ENCODE measurements at regions not wholly inside any gene's neighbourhood (a gene's known extent, or its start where the extent isn't known, plus 50 kb on each side); places are given as distances from the start of the nearest gene placed in this dataset.

DNA sequence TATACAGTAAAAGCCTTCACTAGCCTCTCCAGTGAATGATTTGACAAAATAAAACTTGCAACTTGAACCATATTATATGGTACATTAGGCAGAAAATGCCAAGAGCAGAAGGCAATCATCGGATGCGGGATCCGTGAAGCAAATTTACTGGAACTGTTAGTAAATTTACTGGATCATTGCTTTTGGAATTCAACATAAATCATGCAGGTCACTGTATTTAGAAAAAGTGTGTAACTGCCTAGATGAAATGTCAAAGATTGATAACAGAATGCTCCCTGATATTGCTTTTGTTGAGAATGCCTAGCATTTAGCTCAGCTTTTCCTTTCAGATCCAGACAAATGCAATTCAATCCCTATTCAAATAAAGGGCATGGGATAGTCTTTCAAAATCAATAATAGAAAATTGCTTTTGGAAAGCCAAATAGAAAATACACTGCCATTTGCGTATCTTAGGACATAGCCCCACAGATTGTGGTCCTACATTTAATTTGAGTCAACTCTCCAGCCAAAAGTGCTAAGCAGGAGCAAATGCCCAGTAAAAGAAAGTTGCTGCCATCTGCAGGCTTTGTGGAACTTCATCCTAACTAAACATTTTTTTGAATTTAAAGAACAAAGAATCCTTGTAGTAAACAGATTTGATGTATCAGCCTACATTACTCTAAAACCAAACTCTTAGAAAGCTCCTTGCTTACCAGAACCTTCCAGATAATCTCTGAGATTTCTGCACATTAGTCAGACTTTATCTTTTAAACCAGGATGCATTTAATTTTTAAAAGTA is 109.5 kb upstream of the HSF2 start:
- H3K4me3 ChIP-seq (ENCODE audit: low read length) = no peak overlapping the region
- peak; percentile 14 for DNase-seq (ENCODE audit: low read depth)
- TF ChIP-seq, protein P1, sequence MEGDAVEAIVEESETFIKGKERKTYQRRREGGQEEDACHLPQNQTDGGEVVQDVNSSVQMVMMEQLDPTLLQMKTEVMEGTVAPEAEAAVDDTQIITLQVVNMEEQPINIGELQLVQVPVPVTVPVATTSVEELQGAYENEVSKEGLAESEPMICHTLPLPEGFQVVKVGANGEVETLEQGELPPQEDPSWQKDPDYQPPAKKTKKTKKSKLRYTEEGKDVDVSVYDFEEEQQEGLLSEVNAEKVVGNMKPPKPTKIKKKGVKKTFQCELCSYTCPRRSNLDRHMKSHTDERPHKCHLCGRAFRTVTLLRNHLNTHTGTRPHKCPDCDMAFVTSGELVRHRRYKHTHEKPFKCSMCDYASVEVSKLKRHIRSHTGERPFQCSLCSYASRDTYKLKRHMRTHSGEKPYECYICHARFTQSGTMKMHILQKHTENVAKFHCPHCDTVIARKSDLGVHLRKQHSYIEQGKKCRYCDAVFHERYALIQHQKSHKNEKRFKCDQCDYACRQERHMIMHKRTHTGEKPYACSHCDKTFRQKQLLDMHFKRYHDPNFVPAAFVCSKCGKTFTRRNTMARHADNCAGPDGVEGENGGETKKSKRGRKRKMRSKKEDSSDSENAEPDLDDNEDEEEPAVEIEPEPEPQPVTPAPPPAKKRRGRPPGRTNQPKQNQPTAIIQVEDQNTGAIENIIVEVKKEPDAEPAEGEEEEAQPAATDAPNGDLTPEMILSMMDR (conservative IDR thresholded peaks at IDR 0.05; ENCODE audit: low read length) = peak; percentile 36

- TF ChIP-seq, protein P1 (conservative IDR thresholded peaks at IDR 0.05; ENCODE audit: low read length) = no peak
- H3K4me3 ChIP-seq (ENCODE audit: low read length) = no peak overlapping the region
- DNase-seq (ENCODE audit: low read depth) = no peak
These were observed 102.4 kb upstream of the HSF2 start for GRCh38 chr6:122297010-122297409.

GRCh38 chr6:122302067-122302466 is 97.4 kb upstream of the HSF2 start:
- no peak overlapping the region for H3K4me3 ChIP-seq (ENCODE audit: low read length)
- no peak for DNase-seq (ENCODE audit: low read depth)
- TF ChIP-seq, protein P1 (conservative IDR thresholded peaks at IDR 0.05; ENCODE audit: low read length) = no peak

- H3K4me3 ChIP-seq (ENCODE audit: low read length) = no peak overlapping the region
- no peak for DNase-seq (ENCODE audit: low read depth)
- TF ChIP-seq, protein P1 (conservative IDR thresholded peaks at IDR 0.05; ENCODE audit: low read length) = no peak
These were observed 91.9 kb upstream of the HSF2 start for GRCh38 chr6:122307577-122307976.

DNA sequence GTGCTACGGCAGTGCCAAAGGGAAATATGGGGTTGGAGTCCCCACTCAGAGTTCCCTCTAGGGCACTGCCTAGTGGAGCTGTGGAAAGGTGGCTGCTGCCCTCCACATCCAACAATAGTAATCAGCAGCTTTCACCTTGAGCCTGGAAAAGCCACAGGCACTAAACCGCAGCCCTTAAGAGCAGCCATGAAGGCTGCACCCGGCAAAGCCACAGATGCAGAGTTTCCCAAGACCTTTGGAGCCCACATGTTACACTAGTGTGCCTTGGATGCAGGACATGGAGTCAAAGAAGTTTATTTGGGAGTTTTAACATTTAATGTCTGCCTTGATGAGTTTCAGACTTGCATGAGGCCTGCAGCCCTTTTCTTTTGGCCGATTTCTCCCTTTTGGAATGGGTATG is 91.4 kb upstream of the HSF2 start:
- no peak for DNase-seq (ENCODE audit: low read depth)
- TF ChIP-seq, protein P1 (conservative IDR thresholded peaks at IDR 0.05; ENCODE audit: low read length) = no peak
- no peak overlapping the region for H3K4me3 ChIP-seq (ENCODE audit: low read length)

- H3K4me3 ChIP-seq (ENCODE audit: low read length) = no peak overlapping the region
- TF ChIP-seq, protein P1 (conservative IDR thresholded peaks at IDR 0.05; ENCODE audit: low read length) = no peak
- DNase-seq (ENCODE audit: low read depth) = no peak
These were observed 83.6 kb upstream of the HSF2 start for GRCh38 chr6:122315842-122316241.

DNA sequence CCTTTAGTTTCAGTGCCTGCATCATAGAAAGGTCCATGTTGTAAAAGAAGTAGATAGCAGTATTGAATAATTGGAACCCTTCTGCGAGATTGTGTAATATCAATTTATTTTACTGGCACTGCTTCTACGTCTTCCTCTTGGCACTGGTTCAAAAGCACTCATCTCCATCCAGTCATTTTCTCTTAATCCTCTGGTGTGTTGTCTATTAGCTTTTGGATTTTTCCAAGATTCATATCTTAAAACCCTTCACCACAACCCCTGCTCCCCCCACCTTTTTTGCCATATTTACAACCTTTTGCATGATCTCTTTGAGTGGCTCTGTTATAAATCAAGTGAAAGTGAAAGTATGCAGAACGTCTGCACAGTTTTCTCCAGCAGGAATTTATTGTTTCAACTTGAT is 76.6 kb upstream of the HSF2 start:
- TF ChIP-seq, protein P1 (conservative IDR thresholded peaks at IDR 0.05; ENCODE audit: low read length) = no peak
- peak overlapping the region; percentile 49 for H3K4me3 ChIP-seq (ENCODE audit: low read length)
- peak; percentile 17 for DNase-seq (ENCODE audit: low read depth)
